ENCODE measurements at regions not wholly inside any gene's neighbourhood (a gene's known extent, or its start where the extent isn't known, plus 50 kb on each side); places are given as distances from the start of the nearest gene placed in this dataset.

- TF ChIP-seq EZH2 (IDR thresholded peaks at IDR 0.05; ENCODE audit: insufficient read depth, poor library complexity, severe bottlenecking): no peak
- TF ChIP-seq EZH2phosphoT487 (IDR thresholded peaks at IDR 0.05; ENCODE audit: insufficient read depth, low read depth): no peak
Measured at GRCh38 chr18:10376731-10377130, 77.7 kb upstream of the APCDD1 start.

All from GM23248 (cell line).